GM12892 (cell line): ENCODE measurements at regions not wholly inside any gene's neighbourhood (a gene's known extent, or its start where the extent isn't known, plus 50 kb on each side); places are given as distances from the start of the nearest gene placed in this dataset.

Experiments
- POLR2A ChIP-seq: IDR thresholded peaks from 2 replicates; pipeline ENCODE4 v1.6.1; 2011; ENCODE audit warnings: low read depth, low read length, control low read depth
- POLR2AphosphoS5 ChIP-seq: IDR thresholded peaks from 2 replicates; pipeline ENCODE4 v1.6.1; 2011; ENCODE audit warnings: low read depth, low read length, control low read depth

DNA sequence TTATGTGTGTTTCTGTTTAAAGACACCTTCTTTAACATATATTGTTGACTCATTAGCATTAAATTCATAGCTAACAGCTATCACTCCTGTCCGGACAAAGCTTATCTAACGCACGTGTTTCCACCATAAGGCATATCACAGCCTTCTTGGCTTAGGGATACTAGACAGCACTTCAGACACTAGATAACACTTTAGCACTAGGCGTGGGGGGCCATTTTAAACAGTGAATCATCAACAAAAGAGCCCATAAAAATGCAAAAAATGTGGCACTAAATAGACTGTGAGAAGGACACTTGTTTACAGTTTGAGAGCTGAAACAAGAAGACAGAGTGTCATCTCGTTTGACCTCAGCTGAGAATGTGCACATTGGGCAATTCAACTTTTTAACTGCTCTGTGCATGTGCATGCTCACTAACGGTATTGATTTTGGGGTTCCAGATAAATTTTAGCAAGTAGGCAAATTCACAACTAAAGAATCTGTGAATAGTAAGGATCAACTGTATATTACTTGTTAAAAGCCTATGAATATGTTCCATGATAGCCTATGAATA, 58.9 kb upstream of the RAI2 start:
- no peak for TF ChIP-seq POLR2A
- TF ChIP-seq POLR2AphosphoS5 = no peak
